Activated CD4-positive, alpha-beta memory T cell treated with anti-CD3 and anti-CD28 coated beads for 36 hours (primary cell): ENCODE measurements at regions not wholly inside any gene's neighbourhood (a gene's known extent, or its start where the extent isn't known, plus 50 kb on each side); places are given as distances from the start of the nearest gene placed in this dataset.
"Not testable (repeated sequence)": the region's sequence is repeated elsewhere in the genome, so short reads cannot be mapped to it uniquely, and the experiment has no call there.

Experiments
- CTCF ChIA-PET: fragments of 350-600 bp; sonication (Branson Sonifier 250); formaldehyde crosslinking; loops from one replicate; lab custom pipeline; 2021; ENCODE audit warnings: antibody characterized with exemption, inconsistent platforms; lab: Charles Lee
- POLR2A ChIA-PET: fragments of 350-600 bp; sonication (Branson Sonifier 250); formaldehyde crosslinking; loops from one replicate; lab custom pipeline; 2021; ENCODE audit warnings: antibody characterized with exemption; lab: Charles Lee
- DNase-seq: peaks from one replicate; pipeline ENCODE4 v3.0.0-alpha.2; 2020
- H3K27ac Mint-ChIP-seq: one replicate; pipeline ENCODE4 v1.8.0; 2021; ENCODE audit warnings: mixed read lengths
- H3K27me3 Mint-ChIP-seq: one replicate; pipeline ENCODE4 v1.8.0; 2021; ENCODE audit warnings: mixed read lengths
- H3K36me3 Mint-ChIP-seq: one replicate; pipeline ENCODE4 v1.8.0; 2021; ENCODE audit warnings: mixed read lengths
- H3K4me1 Mint-ChIP-seq: one replicate; pipeline ENCODE4 v1.8.0; 2021; ENCODE audit warnings: low read depth, mixed read lengths
- H3K4me3 Mint-ChIP-seq: one replicate; pipeline ENCODE4 v1.8.0; 2021; ENCODE audit warnings: mild to moderate bottlenecking, mixed read lengths
- H3K9me3 Mint-ChIP-seq: one replicate; pipeline ENCODE4 v1.8.0; 2021; ENCODE audit warnings: mixed read lengths
- intact Hi-C: fragments of 100-400 bp; cut with micrococcal nuclease; formaldehyde crosslinking; loops from one replicate; pipeline ENCODE4 v1.15.1; 2023

GRCh38 chr22:48717076-48717810 lies 1110.4 kb downstream of the BRD1 start:
- Mint-ChIP-seq H3K27ac (no peak overlapping the region), H3K9me3 (peaks cover 7% of the 10 kb centered on the region), H3K36me3 (no peaks in the 10 kb centered on the region)

DNA sequence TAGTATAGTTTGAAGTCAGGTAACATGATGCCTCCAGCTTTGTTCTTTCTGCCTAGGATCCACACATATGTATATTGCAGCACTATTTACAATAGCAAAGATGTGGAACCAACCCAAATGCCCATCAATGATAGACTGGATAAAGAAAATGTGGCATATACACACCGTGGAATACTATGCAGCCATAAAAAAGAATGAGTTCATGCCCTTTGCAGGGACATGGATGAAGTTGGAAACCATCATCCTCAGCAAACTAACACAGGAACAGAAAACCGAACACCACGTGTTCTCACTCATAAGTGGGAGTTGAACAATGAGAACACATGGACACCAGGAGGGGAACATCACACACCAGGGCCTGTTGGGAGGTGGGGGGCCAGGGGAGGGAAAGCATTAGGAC lies 1111.5 kb downstream of the BRD1 start:
- H3K4me1 Mint-ChIP-seq, CTCF ChIA-PET, H3K9me3 Mint-ChIP-seq, H3K27ac Mint-ChIP-seq, DNase-seq, H3K36me3 Mint-ChIP-seq, POLR2A ChIA-PET, H3K27me3 Mint-ChIP-seq, intact Hi-C loops, H3K4me3 Mint-ChIP-seq: not testable (repeated sequence)

More at GRCh38 chr22:48717076-48717810, 1110.4 kb downstream of the BRD1 start:
- H3K4me1 Mint-ChIP-seq, result no peaks in the 10 kb centered on the region
- DNase-seq, result no peak
- POLR2A ChIA-PET, result no interaction called here
- CTCF ChIA-PET, result no interaction called here
- H3K27me3 Mint-ChIP-seq, result peaks cover 7% of the 10 kb centered on the region
- H3K4me3 Mint-ChIP-seq, result no peak overlapping the region
- intact Hi-C loops, result no loop called here

- ChIA-PET POLR2A (no interaction called here), CTCF (no interaction called here)
- DNase-seq, result no peak
- intact Hi-C loops, result no loop called here
- Mint-ChIP-seq H3K27ac (no peak overlapping the region), H3K4me1 (no peaks in the 10 kb centered on the region), H3K27me3 (peaks cover 5% of the 10 kb centered on the region), H3K36me3 (no peaks in the 10 kb centered on the region), H3K9me3 (peaks cover 7% of the 10 kb centered on the region), H3K4me3 (no peak overlapping the region)
These were observed 1112.2 kb downstream of the BRD1 start for GRCh38 chr22:48715511-48715910.

- intact Hi-C loops, result no loop called here
- CTCF ChIA-PET, result no interaction called here
These were observed 1113.4 kb downstream of the BRD1 start for GRCh38 chr22:48714231-48714630.

GRCh38 chr22:48713272-48714205 lies 1114.1 kb downstream of the BRD1 start:
- H3K36me3 Mint-ChIP-seq, result no peaks in the 10 kb centered on the region
- intact Hi-C loops, result no loop called here
- H3K27ac Mint-ChIP-seq, result no peak overlapping the region
- no peak overlapping the region for H3K4me3 Mint-ChIP-seq
- H3K9me3 Mint-ChIP-seq, result peaks cover 7% of the 10 kb centered on the region
- H3K27me3 Mint-ChIP-seq, result peaks cover 5% of the 10 kb centered on the region
- DNase-seq, result no peak
- no peaks in the 10 kb centered on the region for H3K4me1 Mint-ChIP-seq
- POLR2A ChIA-PET, result no interaction called here
- CTCF ChIA-PET, result no interaction called here

More at GRCh38 chr22:48714231-48714630, 1113.4 kb downstream of the BRD1 start:
- DNase-seq, result no peak
- no peaks in the 10 kb centered on the region for H3K4me1 Mint-ChIP-seq
- peaks cover 5% of the 10 kb centered on the region for H3K27me3 Mint-ChIP-seq
- POLR2A ChIA-PET, result no interaction called here
- H3K4me3 Mint-ChIP-seq, result no peak overlapping the region
- peaks cover 7% of the 10 kb centered on the region for H3K9me3 Mint-ChIP-seq
- H3K27ac Mint-ChIP-seq, result no peak overlapping the region
- no peaks in the 10 kb centered on the region for H3K36me3 Mint-ChIP-seq

DNA sequence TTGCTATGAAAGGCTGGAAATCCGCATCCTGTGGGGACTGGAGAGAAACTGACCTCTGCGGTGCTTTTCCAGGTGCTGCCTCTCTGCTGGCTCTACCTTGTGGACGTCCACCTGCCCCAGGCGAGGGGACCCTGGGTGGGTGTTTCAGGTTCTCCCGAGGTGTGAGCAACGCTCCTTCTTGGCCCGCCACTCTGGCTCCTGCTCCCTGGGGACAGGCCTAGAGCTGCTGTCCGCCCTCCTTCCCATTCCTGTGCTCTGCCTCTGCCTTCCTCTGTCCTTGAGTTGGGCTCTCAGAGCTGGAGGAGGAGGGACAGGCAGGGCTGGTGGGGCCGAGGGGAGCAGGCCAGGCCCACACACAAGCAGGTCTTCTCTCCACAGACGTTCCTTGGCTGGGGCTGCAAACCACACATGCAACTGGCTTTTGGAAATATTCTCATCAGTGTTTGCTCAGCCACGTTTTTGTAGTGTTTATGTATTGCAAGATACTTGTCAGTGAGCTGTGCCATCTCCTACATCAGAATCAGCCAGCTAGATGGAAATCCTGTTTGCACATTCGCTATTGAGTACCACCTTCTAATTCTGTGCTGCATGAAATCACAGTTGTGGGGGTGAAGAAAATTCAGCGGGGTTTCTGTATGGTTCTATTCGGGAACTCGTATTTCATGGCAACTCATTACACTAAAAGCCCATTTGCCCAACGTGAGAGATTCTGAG lies 1115.0 kb downstream of the BRD1 start:
- no peak overlapping the region for H3K27ac Mint-ChIP-seq
- H3K27me3 Mint-ChIP-seq, result peaks cover 5% of the 10 kb centered on the region
- H3K9me3 Mint-ChIP-seq, result peaks cover 7% of the 10 kb centered on the region
- no peaks in the 10 kb centered on the region for H3K4me1 Mint-ChIP-seq
- POLR2A ChIA-PET, result no interaction called here
- no peak for DNase-seq
- H3K36me3 Mint-ChIP-seq, result no peaks in the 10 kb centered on the region
- H3K4me3 Mint-ChIP-seq, result no peak overlapping the region
- CTCF ChIA-PET, result no interaction called here
- intact Hi-C loops, result no loop called here

DNA sequence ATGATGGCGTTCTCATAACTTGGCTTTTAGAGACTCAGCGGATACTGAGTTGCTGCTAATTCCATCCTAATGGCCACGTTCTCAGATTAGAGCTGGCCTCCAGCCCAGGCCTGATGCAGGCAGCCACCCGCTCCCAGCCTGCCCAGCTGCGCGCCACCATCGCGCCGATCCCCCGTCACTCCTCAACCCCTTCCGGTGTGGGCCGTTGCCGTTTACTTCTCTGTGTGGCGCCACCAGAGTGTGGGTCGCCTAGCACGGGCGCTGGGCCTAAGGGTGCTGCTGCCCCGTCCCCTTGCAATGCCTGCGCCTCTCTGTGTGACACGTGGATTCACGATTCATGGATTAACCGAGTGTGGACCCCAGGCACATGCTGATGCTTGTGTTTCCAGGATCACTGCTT lies 1116.0 kb downstream of the BRD1 start:
- no peak overlapping the region for H3K4me3 Mint-ChIP-seq
- no peaks in the 10 kb centered on the region for H3K4me1 Mint-ChIP-seq
- peaks cover 1% of the 10 kb centered on the region for H3K27me3 Mint-ChIP-seq
- ChIA-PET POLR2A (no interaction called here), CTCF (no interaction called here)
- peaks cover 7% of the 10 kb centered on the region for H3K9me3 Mint-ChIP-seq
- no peak for DNase-seq
- intact Hi-C loops, result no loop called here
- no peaks in the 10 kb centered on the region for H3K36me3 Mint-ChIP-seq
- no peak overlapping the region for H3K27ac Mint-ChIP-seq

DNA sequence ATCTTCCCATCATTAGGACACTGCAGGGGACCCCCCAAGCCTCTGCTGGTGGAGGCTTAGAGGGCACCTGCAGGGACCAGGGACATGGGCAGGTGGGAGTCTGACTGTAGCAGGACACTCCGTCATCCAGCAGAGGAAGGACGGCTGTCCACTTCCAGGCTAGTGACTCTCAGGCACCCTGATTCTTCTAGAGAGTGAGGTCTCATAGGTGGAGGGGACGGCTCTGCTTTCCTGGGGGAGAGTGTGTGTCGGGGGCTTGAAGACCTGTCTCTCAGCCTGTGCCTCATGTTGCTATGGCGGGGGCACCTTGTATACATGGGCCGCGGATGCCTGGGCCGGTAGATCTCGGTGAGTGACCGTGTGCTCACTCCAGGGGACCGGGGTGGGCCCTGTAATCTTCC lies 1116.6 kb downstream of the BRD1 start:
- DNase-seq, result no peak
- intact Hi-C loops, result no loop called here
- Mint-ChIP-seq H3K36me3 (no peaks in the 10 kb centered on the region), H3K27ac (no peak overlapping the region), H3K4me1 (no peaks in the 10 kb centered on the region), H3K9me3 (peaks cover 5% of the 10 kb centered on the region), H3K4me3 (no peak overlapping the region), H3K27me3 (no peaks in the 10 kb centered on the region)
- ChIA-PET CTCF (no interaction called here), POLR2A (no interaction called here)

DNA sequence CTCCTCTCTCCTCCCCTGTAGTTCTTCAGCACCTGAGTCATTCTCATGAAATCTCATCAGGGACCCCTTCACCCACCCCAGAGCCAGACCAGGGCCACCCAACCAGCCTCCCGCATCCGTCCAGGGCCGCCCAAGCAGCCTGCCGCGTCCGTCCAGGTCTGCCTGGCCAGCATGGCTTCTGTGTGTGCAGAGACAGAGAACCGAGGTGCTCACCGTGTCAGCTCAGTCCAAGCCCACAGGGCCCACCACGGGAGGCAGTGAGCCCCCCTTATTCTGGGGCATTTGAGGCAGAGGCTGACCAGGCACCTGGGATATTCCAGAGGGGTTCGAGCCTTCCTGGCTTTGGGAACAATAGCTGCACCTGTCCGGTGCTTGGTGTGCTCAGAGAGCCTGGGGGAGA lies 1117.3 kb downstream of the BRD1 start:
- no peaks in the 10 kb centered on the region for H3K36me3 Mint-ChIP-seq
- no peak overlapping the region for H3K27ac Mint-ChIP-seq
- no peaks in the 10 kb centered on the region for H3K27me3 Mint-ChIP-seq
- ChIA-PET CTCF (no interaction called here), POLR2A (no interaction called here)
- DNase-seq, result no peak
- no peak overlapping the region for H3K4me3 Mint-ChIP-seq
- no peaks in the 10 kb centered on the region for H3K9me3 Mint-ChIP-seq
- intact Hi-C loops, result no loop called here
- H3K4me1 Mint-ChIP-seq, result no peaks in the 10 kb centered on the region

GRCh38 chr22:48709976-48710375 lies 1117.7 kb downstream of the BRD1 start:
- ChIA-PET POLR2A (no interaction called here), CTCF (no interaction called here)
- Mint-ChIP-seq H3K27me3 (no peaks in the 10 kb centered on the region), H3K9me3 (no peaks in the 10 kb centered on the region), H3K27ac (no peak overlapping the region), H3K4me1 (no peaks in the 10 kb centered on the region), H3K4me3 (no peak overlapping the region), H3K36me3 (no peaks in the 10 kb centered on the region)
- DNase-seq, result no peak
- intact Hi-C loops, result no loop called here

GRCh38 chr22:48709453-48709852 lies 1118.2 kb downstream of the BRD1 start:
- no peaks in the 10 kb centered on the region for H3K27me3 Mint-ChIP-seq
- intact Hi-C loops, result no loop called here
- POLR2A ChIA-PET, result no interaction called here
- no peaks in the 10 kb centered on the region for H3K9me3 Mint-ChIP-seq
- no peaks in the 10 kb centered on the region for H3K4me1 Mint-ChIP-seq
- H3K27ac Mint-ChIP-seq, result no peak overlapping the region
- CTCF ChIA-PET, result no interaction called here
- no peak for DNase-seq
- H3K4me3 Mint-ChIP-seq, result no peak overlapping the region
- H3K36me3 Mint-ChIP-seq, result no peaks in the 10 kb centered on the region

- Mint-ChIP-seq H3K27me3 (no peaks in the 10 kb centered on the region), H3K27ac (no peak overlapping the region), H3K9me3 (no peaks in the 10 kb centered on the region), H3K4me3 (no peak overlapping the region), H3K4me1 (no peaks in the 10 kb centered on the region), H3K36me3 (no peaks in the 10 kb centered on the region)
- POLR2A ChIA-PET, result no interaction called here
- CTCF ChIA-PET, result no interaction called here
- intact Hi-C loops, result no loop called here
- no peak for DNase-seq
These were observed 1119.0 kb downstream of the BRD1 start for GRCh38 chr22:48708558-48709245.
